Hepatocyte (in vitro differentiated cells): ENCODE measurements at regions not wholly inside any gene's neighbourhood (a gene's known extent, or its start where the extent isn't known, plus 50 kb on each side); places are given as distances from the start of the nearest gene placed in this dataset.

Experiments used
- CTCF ChIP-seq: fragments of 200-600 bp; sonication (generic); IDR thresholded peaks from 2 replicates; pipeline ENCODE4 v1.5.1; 2016; ENCODE audit warnings: antibody characterized with exemption, mild to moderate bottlenecking; ENCODE audit not compliant: poor library complexity
- EZH2 ChIP-seq: fragments of 200-600 bp; sonication (generic); IDR thresholded peaks from 2 replicates; pipeline ENCODE4 v1.6.1; 2016; ENCODE audit warnings: antibody characterized with exemption, mild to moderate bottlenecking, borderline replicate concordance
- EZH2phosphoT487 ChIP-seq: fragments of 200-600 bp; sonication (generic); IDR thresholded peaks from one replicate; pipeline ENCODE4 v1.6.1; 2018; ENCODE audit warnings: antibody characterized with exemption, mild to moderate bottlenecking, low read depth, moderate library complexity; ENCODE audit not compliant: unreplicated experiment, severe bottlenecking

- TF ChIP-seq CTCF: no peak
- TF ChIP-seq EZH2: no peak
- TF ChIP-seq EZH2phosphoT487: no peak
Measured at GRCh38 chr12:126451809-126452208, 1386.6 kb downstream of the AACS start.
